ENCODE measurements at regions not wholly inside any gene's neighbourhood (a gene's known extent, or its start where the extent isn't known, plus 50 kb on each side); places are given as distances from the start of the nearest gene placed in this dataset.
A peak's percentile ranks its signal among the peaks of the same experiment; 100 is the strongest.

- Histone ChIP-seq H3K9ac (no peak overlapping the region), H3K9me3 (ENCODE audit: control insufficient read depth, low read length) (no peaks in the 10 kb centered on the region), H3K79me2 (no peaks in the 10 kb centered on the region)
Measured at GRCh38 chr2:30346471-30347169, 100.4 kb upstream of the LCLAT1 start.

GRCh38 chr2:30348825-30349224 is 98.2 kb upstream of the LCLAT1 start:
- Histone ChIP-seq H3K4me3 (ENCODE audit: low read depth, low read length) (no peak overlapping the region), H3K36me3 (ENCODE audit: control insufficient read depth, insufficient read depth, low read length) (no peaks in the 10 kb centered on the region), H3K27ac (no peak overlapping the region), H3K4me2 (ENCODE audit: low read length) (no peak overlapping the region), H3K27me3 (ENCODE audit: control insufficient read depth, insufficient read depth, low read length) (no peaks in the 10 kb centered on the region), H3K9ac (no peak overlapping the region), H3K79me2 (no peaks in the 10 kb centered on the region), H3K9me3 (ENCODE audit: control insufficient read depth, low read length) (no peaks in the 10 kb centered on the region), H3K4me1 (no peaks in the 10 kb centered on the region), H2AFZ (no peak overlapping the region)
- TF ChIP-seq CTCF (IDR thresholded peaks at IDR 0.05): no peak

More at GRCh38 chr2:30346471-30347169, 100.4 kb upstream of the LCLAT1 start:
- H3K27me3 ChIP-seq (ENCODE audit: control insufficient read depth, insufficient read depth, low read length): no peaks in the 10 kb centered on the region
- no peak overlapping the region for H3K4me2 ChIP-seq (ENCODE audit: low read length)
- no peaks in the 10 kb centered on the region for H3K4me1 ChIP-seq
- H2AFZ ChIP-seq: peak overlapping the region; percentile 89
- H3K4me3 ChIP-seq (ENCODE audit: low read depth, low read length): no peak overlapping the region
- no peaks in the 10 kb centered on the region for H3K36me3 ChIP-seq (ENCODE audit: control insufficient read depth, insufficient read depth, low read length)
- TF ChIP-seq CTCF (IDR thresholded peaks at IDR 0.05): no peak
- no peak overlapping the region for H3K27ac ChIP-seq

- no peaks in the 10 kb centered on the region for H3K36me3 ChIP-seq (ENCODE audit: control insufficient read depth, insufficient read depth, low read length)
Measured at GRCh38 chr2:30349691-30350090, 97.4 kb upstream of the LCLAT1 start.

GRCh38 chr2:30351116-30351515 is 95.9 kb upstream of the LCLAT1 start:
- no peaks in the 10 kb centered on the region for H3K79me2 ChIP-seq
- H3K36me3 ChIP-seq (ENCODE audit: control insufficient read depth, insufficient read depth, low read length): no peaks in the 10 kb centered on the region
- no peak for TF ChIP-seq CTCF (IDR thresholded peaks at IDR 0.05)
- no peak overlapping the region for H3K9ac ChIP-seq
- no peak overlapping the region for H3K4me3 ChIP-seq (ENCODE audit: low read depth, low read length)
- H3K4me2 ChIP-seq (ENCODE audit: low read length): no peak overlapping the region
- H3K4me1 ChIP-seq: no peaks in the 10 kb centered on the region
- no peaks in the 10 kb centered on the region for H3K9me3 ChIP-seq (ENCODE audit: control insufficient read depth, low read length)
- no peak overlapping the region for H3K27ac ChIP-seq
- H3K27me3 ChIP-seq (ENCODE audit: control insufficient read depth, insufficient read depth, low read length): no peaks in the 10 kb centered on the region
- no peak overlapping the region for H2AFZ ChIP-seq

More at GRCh38 chr2:30349691-30350090, 97.4 kb upstream of the LCLAT1 start:
- Histone ChIP-seq H3K79me2 (no peaks in the 10 kb centered on the region), H3K9me3 (ENCODE audit: control insufficient read depth, low read length) (no peaks in the 10 kb centered on the region), H3K27ac (no peak overlapping the region), H3K4me1 (no peaks in the 10 kb centered on the region), H3K4me2 (ENCODE audit: low read length) (no peak overlapping the region), H3K4me3 (ENCODE audit: low read depth, low read length) (no peak overlapping the region), H3K9ac (no peak overlapping the region), H3K27me3 (ENCODE audit: control insufficient read depth, insufficient read depth, low read length) (no peaks in the 10 kb centered on the region), H2AFZ (no peak overlapping the region)
- TF ChIP-seq CTCF (IDR thresholded peaks at IDR 0.05): no peak

- Histone ChIP-seq H3K36me3 (ENCODE audit: control insufficient read depth, insufficient read depth, low read length) (no peaks in the 10 kb centered on the region), H3K4me2 (ENCODE audit: low read length) (no peak overlapping the region), H3K79me2 (no peaks in the 10 kb centered on the region), H3K9me3 (ENCODE audit: control insufficient read depth, low read length) (no peaks in the 10 kb centered on the region), H3K27ac (no peak overlapping the region), H3K27me3 (ENCODE audit: control insufficient read depth, insufficient read depth, low read length) (no peaks in the 10 kb centered on the region), H3K4me1 (no peaks in the 10 kb centered on the region), H3K9ac (no peak overlapping the region), H2AFZ (no peak overlapping the region), H3K4me3 (ENCODE audit: low read depth, low read length) (no peak overlapping the region)
- no peak for TF ChIP-seq CTCF (IDR thresholded peaks at IDR 0.05)
Measured at GRCh38 chr2:30351949-30352348, 95.1 kb upstream of the LCLAT1 start.
